HG02642 (cell line): ENCODE measurements at regions not wholly inside any gene's neighbourhood (a gene's known extent, or its start where the extent isn't known, plus 50 kb on each side); places are given as distances from the start of the nearest gene placed in this dataset.

Experiments
- ATAC-seq: cut with Tn5 transposase; IDR thresholded peaks from one replicate; pipeline ENCODE4 v1.9.1; 2021; ENCODE audit warnings: mild to moderate bottlenecking; ENCODE audit not compliant: unreplicated experiment, poor library complexity

GRCh38 chr9:13779106-13779505, 499.6 kb upstream of the MPDZ start:
- ATAC-seq: no peak

- ATAC-seq: no peak
These were observed 499.1 kb upstream of the MPDZ start for GRCh38 chr9:13778631-13779030.

- ATAC-seq: no peak
These were observed 491.5 kb upstream of the MPDZ start for GRCh38 chr9:13770956-13771355.

GRCh38 chr9:13769641-13770040, 490.1 kb upstream of the MPDZ start:
- no peak for ATAC-seq

GRCh38 chr9:13769006-13769405, 489.5 kb upstream of the MPDZ start:
- ATAC-seq: no peak

GRCh38 chr9:13762209-13762608, 482.7 kb upstream of the MPDZ start:
- no peak for ATAC-seq

- ATAC-seq: no peak
These were observed 480.1 kb upstream of the MPDZ start for GRCh38 chr9:13759551-13759950.

- no peak for ATAC-seq
These were observed 479.4 kb upstream of the MPDZ start for GRCh38 chr9:13758936-13759335.

- ATAC-seq: no peak
These were observed 477.5 kb upstream of the MPDZ start for GRCh38 chr9:13756943-13757342.

GRCh38 chr9:13755551-13755950, 476.1 kb upstream of the MPDZ start:
- ATAC-seq: no peak

- ATAC-seq: no peak
These were observed 471.1 kb upstream of the MPDZ start for GRCh38 chr9:13750639-13751038.

- no peak for ATAC-seq
These were observed 470.6 kb upstream of the MPDZ start for GRCh38 chr9:13750061-13750460.

GRCh38 chr9:13746876-13747275, 467.4 kb upstream of the MPDZ start:
- ATAC-seq: no peak

- ATAC-seq: no peak
These were observed 464.9 kb upstream of the MPDZ start for GRCh38 chr9:13744261-13744901.

- ATAC-seq: no peak
These were observed 458.4 kb upstream of the MPDZ start for GRCh38 chr9:13737885-13738284.

GRCh38 chr9:13735181-13735580, 455.7 kb upstream of the MPDZ start:
- ATAC-seq: no peak

- no peak for ATAC-seq
These were observed 455.1 kb upstream of the MPDZ start for GRCh38 chr9:13734601-13735000.

- ATAC-seq: no peak
These were observed 452.8 kb upstream of the MPDZ start for GRCh38 chr9:13732290-13732689.

GRCh38 chr9:13731637-13732036, 452.1 kb upstream of the MPDZ start:
- ATAC-seq: no peak

GRCh38 chr9:13729955-13730354, 450.5 kb upstream of the MPDZ start:
- no peak for ATAC-seq

- ATAC-seq: no peak
These were observed 449.7 kb upstream of the MPDZ start for GRCh38 chr9:13728917-13729811.

GRCh38 chr9:13728131-13728530, 448.6 kb upstream of the MPDZ start:
- ATAC-seq: no peak
